ENCODE measurements at regions not wholly inside any gene's neighbourhood (a gene's known extent, or its start where the extent isn't known, plus 50 kb on each side); places are given as distances from the start of the nearest gene placed in this dataset.

- 80% methylated on average over 3 of the region's 3 CpGs for WGBS (ENCODE audit: insufficient coverage)
- ATAC-seq (no peak), DNase-seq (no peak)
- H3K4me1 Mint-ChIP-seq, result peaks cover 0 to 7% of the 10 kb centered on the region in 2 donors
- Histone ChIP-seq H3K9me3 (ENCODE audit: control insufficient read depth, insufficient read depth, low read length) (no peaks in the 10 kb centered on the region), H3K27me3 (ENCODE audit: control insufficient read depth, insufficient read depth, low read length) (no peaks in the 10 kb centered on the region), H3K27ac (ENCODE audit: low read length) (no peak overlapping the region), H3K4me1 (ENCODE audit: control insufficient read depth, insufficient read depth, low read length) (no peaks in the 10 kb centered on the region), H3K4me3 (ENCODE audit: low read length) (no peak overlapping the region), H3K36me3 (ENCODE audit: control insufficient read depth, insufficient read depth, low read length) (no peaks in the 10 kb centered on the region)
- H3K9me3 Mint-ChIP-seq, result peaks cover 7 to 12% of the 10 kb centered on the region in 2 donors
- H3K27me3 Mint-ChIP-seq (ENCODE audit: low read depth in 2 of 2), result no peaks in the 10 kb centered on the region
- H3K4me3 Mint-ChIP-seq, result no peak overlapping the region
- no peak overlapping the region for H3K27ac Mint-ChIP-seq
- intact Hi-C loops (cut with micrococcal nuclease), result no loop called here
- TF ChIP-seq CTCF (IDR thresholded peaks at IDR 0.05), result no peak
- no peaks in the 10 kb centered on the region for H3K36me3 Mint-ChIP-seq
Measured at GRCh38 chr4:144442713-144443112, 203.2 kb upstream of the HHIP start.

GRCh38 chr4:144449611-144450010, 196.3 kb upstream of the HHIP start:
- Histone ChIP-seq H3K27ac (ENCODE audit: low read length) (no peak overlapping the region), H3K4me3 (ENCODE audit: low read length) (no peak overlapping the region), H3K36me3 (ENCODE audit: control insufficient read depth, insufficient read depth, low read length) (no peaks in the 10 kb centered on the region), H3K4me1 (ENCODE audit: control insufficient read depth, insufficient read depth, low read length) (no peaks in the 10 kb centered on the region), H3K9me3 (ENCODE audit: control insufficient read depth, insufficient read depth, low read length) (no peaks in the 10 kb centered on the region), H3K27me3 (ENCODE audit: control insufficient read depth, insufficient read depth, low read length) (no peaks in the 10 kb centered on the region)
- intact Hi-C loops (cut with micrococcal nuclease), result no loop called here
- Mint-ChIP-seq H3K36me3 (no peaks in the 10 kb centered on the region), H3K4me1 (peaks cover 0 to 7% of the 10 kb centered on the region in 2 donors), H3K4me3 (no peak overlapping the region), H3K27ac (no peak overlapping the region), H3K27me3 (ENCODE audit: low read depth in 2 of 2) (no peaks in the 10 kb centered on the region), H3K9me3 (peaks cover 0 to 10% of the 10 kb centered on the region in 2 donors)
- no peak for TF ChIP-seq CTCF (IDR thresholded peaks at IDR 0.05)
- DNase-seq (no peak), ATAC-seq (no peak)
- 63% methylated on average over 10 of the region's 10 CpGs for WGBS (ENCODE audit: insufficient coverage)

GRCh38 chr4:144450526-144450925, 195.4 kb upstream of the HHIP start:
- TF ChIP-seq CTCF (IDR thresholded peaks at IDR 0.05), result no peak
- ATAC-seq (no peak), DNase-seq (no peak)
- Mint-ChIP-seq H3K36me3 (no peaks in the 10 kb centered on the region), H3K4me3 (no peak overlapping the region), H3K9me3 (peaks cover 0 to 11% of the 10 kb centered on the region in 2 donors), H3K27me3 (ENCODE audit: low read depth in 2 of 2) (no peaks in the 10 kb centered on the region), H3K4me1 (peaks cover 0 to 7% of the 10 kb centered on the region in 2 donors), H3K27ac (no peak overlapping the region)
- Histone ChIP-seq H3K27ac (ENCODE audit: low read length) (no peak overlapping the region), H3K27me3 (ENCODE audit: control insufficient read depth, insufficient read depth, low read length) (no peaks in the 10 kb centered on the region), H3K36me3 (ENCODE audit: control insufficient read depth, insufficient read depth, low read length) (no peaks in the 10 kb centered on the region), H3K4me3 (ENCODE audit: low read length) (no peak overlapping the region), H3K4me1 (ENCODE audit: control insufficient read depth, insufficient read depth, low read length) (no peaks in the 10 kb centered on the region), H3K9me3 (ENCODE audit: control insufficient read depth, insufficient read depth, low read length) (no peaks in the 10 kb centered on the region)
- intact Hi-C loops (cut with micrococcal nuclease), result no loop called here
- 93% methylated on average over 2 of the region's 2 CpGs for WGBS (ENCODE audit: insufficient coverage)

GRCh38 chr4:144451766-144452450, 194.0 kb upstream of the HHIP start:
- no peaks in the 10 kb centered on the region for H3K27me3 ChIP-seq (ENCODE audit: control insufficient read depth, insufficient read depth, low read length)
- H3K4me1 ChIP-seq (ENCODE audit: control insufficient read depth, insufficient read depth, low read length), result no peaks in the 10 kb centered on the region
- 33% methylated on average over 1 of the region's 3 CpGs for WGBS (ENCODE audit: insufficient coverage)
- H3K36me3 Mint-ChIP-seq, result no peaks in the 10 kb centered on the region
- H3K36me3 ChIP-seq (ENCODE audit: control insufficient read depth, insufficient read depth, low read length), result no peaks in the 10 kb centered on the region
- H3K9me3 Mint-ChIP-seq, result peaks cover 0 to 11% of the 10 kb centered on the region in 2 donors
- H3K27me3 Mint-ChIP-seq (ENCODE audit: low read depth in 2 of 2), result no peaks in the 10 kb centered on the region
- intact Hi-C loops (cut with micrococcal nuclease), result no loop called here
- DNase-seq (no peak), ATAC-seq (no peak)
- no peak overlapping the region for H3K4me3 ChIP-seq (ENCODE audit: low read length)
- no peak overlapping the region for H3K27ac Mint-ChIP-seq
- no peak for TF ChIP-seq CTCF (IDR thresholded peaks at IDR 0.05)
- no peak overlapping the region for H3K4me3 Mint-ChIP-seq
- no peaks in the 10 kb centered on the region for H3K9me3 ChIP-seq (ENCODE audit: control insufficient read depth, insufficient read depth, low read length)
- H3K27ac ChIP-seq (ENCODE audit: low read length), result no peak overlapping the region
- H3K4me1 Mint-ChIP-seq, result peaks cover 0 to 7% of the 10 kb centered on the region in 2 donors

All from natural killer cell (primary cell).